Ovary (tissue), 3 donors: ENCODE measurements at regions not wholly inside any gene's neighbourhood (a gene's known extent, or its start where the extent isn't known, plus 50 kb on each side); places are given as distances from the start of the nearest gene placed in this dataset.
"Not testable (repeated sequence)": the region's sequence is repeated elsewhere in the genome, so short reads cannot be mapped to it uniquely, and the experiment has no call there.

Source experiments
- CTCF ChIP-seq, 3 donors: fragments of 450-650 bp in 2 of 3; fragments of 200-600 bp in 1 of 3; IDR thresholded peaks; one replicate each; pipeline versions ENCODE4 v1.5.1 to v1.8.0; 2016 to 2022; ENCODE audit warnings: antibody characterized with exemption in 3 of 3, mild to moderate bottlenecking in 1 of 3
- EP300 ChIP-seq: sonication (generic); formaldehyde crosslinking; IDR thresholded peaks from one replicate; pipeline ENCODE4 v1.6.1; 2017; ENCODE audit warnings: antibody characterized with exemption
- POLR2A ChIP-seq: fragments of 450-650 bp; IDR thresholded peaks from one replicate; pipeline ENCODE4 v1.6.1; 2017; ENCODE audit warnings: antibody characterized with exemption, mild to moderate bottlenecking, moderate library complexity
- donor health status: DM: no; HTN: no; CAD: no.

DNA sequence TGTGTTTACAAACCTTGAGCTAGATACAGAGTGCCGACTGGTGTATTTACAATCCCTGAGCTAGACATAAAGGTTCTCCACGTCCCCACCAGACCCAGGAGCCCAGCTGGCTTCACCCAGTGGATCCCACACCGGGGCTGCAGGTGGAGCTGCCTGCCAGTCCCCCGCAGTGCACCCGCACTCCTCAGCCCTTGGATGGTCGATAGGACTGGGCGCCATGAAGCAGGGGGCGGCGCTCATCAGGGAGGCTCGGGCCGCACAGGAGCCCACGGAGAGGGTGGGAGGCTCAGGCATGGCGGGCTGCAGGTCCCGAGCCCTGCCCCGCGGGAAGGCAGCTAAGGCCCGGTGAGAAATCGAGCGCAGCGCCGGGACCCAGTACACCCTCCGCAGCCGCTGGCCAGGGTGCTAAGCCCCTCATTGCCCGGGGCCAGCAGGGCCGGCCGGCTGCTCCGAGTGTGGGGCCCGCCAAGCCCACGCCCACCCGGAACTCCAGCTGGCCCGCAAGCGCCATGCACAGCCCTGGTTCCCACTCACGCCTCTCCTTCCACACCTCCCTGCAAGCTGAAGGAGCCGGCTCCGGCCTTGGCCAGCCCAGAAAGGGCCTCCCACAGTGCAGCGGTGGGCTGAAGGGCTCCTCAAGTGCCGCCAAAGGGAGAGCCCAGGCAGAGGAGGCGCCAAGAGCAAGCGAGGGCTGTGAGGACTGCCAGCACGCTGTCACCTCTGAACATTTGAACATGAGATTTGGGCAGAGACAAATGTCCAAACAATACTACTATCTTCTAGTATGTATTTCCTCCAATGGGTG lies 1820.7 kb downstream of the NCAM2 start:
- TF ChIP-seq CTCF (IDR thresholded peaks at IDR 0.05); POLR2A; EP300: not testable (repeated sequence)
